GM10266 (cell line): ENCODE measurements at regions not wholly inside any gene's neighbourhood (a gene's known extent, or its start where the extent isn't known, plus 50 kb on each side); places are given as distances from the start of the nearest gene placed in this dataset.

ENCODE experiments used
- DNase-seq: peaks from one replicate; pipeline ENCODE4 v3.0.0; 2012; ENCODE audit errors: extremely low spot score
- CTCF ChIP-seq: IDR thresholded peaks from 2 replicates; pipeline ENCODE4 v1.5.1; 2012; ENCODE audit warnings: mild to moderate bottlenecking, low read depth; ENCODE audit not compliant: control insufficient read depth, insufficient read depth; ENCODE audit errors: missing control alignments

GRCh38 chr3:154776549-154777225, 303.4 kb upstream of the MME start:
- TF ChIP-seq CTCF: no peak
- no peak for DNase-seq

GRCh38 chr3:154775821-154776548, 304.1 kb upstream of the MME start:
- DNase-seq: no peak
- TF ChIP-seq CTCF: no peak

GRCh38 chr3:154766765-154767503, 313.2 kb upstream of the MME start:
- no peak for TF ChIP-seq CTCF
- no peak for DNase-seq

GRCh38 chr3:154764856-154765640, 315.1 kb upstream of the MME start:
- no peak for DNase-seq
- TF ChIP-seq CTCF: no peak

GRCh38 chr3:154762486-154762885, 317.6 kb upstream of the MME start:
- DNase-seq: no peak
- no peak for TF ChIP-seq CTCF

GRCh38 chr3:154759966-154760365, 320.2 kb upstream of the MME start:
- TF ChIP-seq CTCF: no peak
- no peak for DNase-seq
